ENCODE measurements at regions not wholly inside any gene's neighbourhood (a gene's known extent, or its start where the extent isn't known, plus 50 kb on each side); places are given as distances from the start of the nearest gene placed in this dataset.

- TF ChIP-seq FOXP1 (CRISPR knock-in tag; IDR thresholded peaks at IDR 0.05) = no peak
- no peak for TF ChIP-seq GATAD2A (IDR thresholded peaks at IDR 0.05)
- TF ChIP-seq PYGO2 (tag; IDR thresholded peaks at IDR 0.05) = no peak
- no peak for TF ChIP-seq NR2C1 (IDR thresholded peaks at IDR 0.05)
- no peak for TF ChIP-seq NR2C1 (tag; IDR thresholded peaks at IDR 0.05)
- TF ChIP-seq CBX3 (IDR thresholded peaks at IDR 0.05; ENCODE audit: borderline replicate concordance in 1 of 2, low read length in 2 of 2) = no peak
Measured at GRCh38 chr2:39845460-39846146, 66.5 kb upstream of the THUMPD2 start (continued).

GRCh38 chr2:39839261-39839848, 60.3 kb upstream of the THUMPD2 start:
- 2% methylated on average over 5 of the region's 5 CpGs for WGBS (ENCODE audit: insufficient coverage, low coverage, missing lambda C conversion rate)
- no peak; the same call in 2 of the 3 replicates for ATAC-seq
- intact Hi-C loops (cut with micrococcal nuclease) = no loop called here

More at GRCh38 chr2:39839261-39839848, 60.3 kb upstream of the THUMPD2 start:
- no peak for TF ChIP-seq HBP1 (CRISPR knock-in tag; IDR thresholded peaks at IDR 0.05)
- TF ChIP-seq GTF2E2 (tag; IDR thresholded peaks at IDR 0.05) = no peak
- TF ChIP-seq SRSF1 (IDR thresholded peaks at IDR 0.05; ENCODE audit: low read depth, low read length) = no peak
- no peak for TF ChIP-seq EWSR1 (IDR thresholded peaks at IDR 0.05; ENCODE audit: borderline replicate concordance, low read depth, partially characterized antibody)
- TF ChIP-seq ZNF586 (CRISPR knock-in tag; conservative IDR thresholded peaks at IDR 0.05) = no peak
- TF ChIP-seq DMBX1 (CRISPR knock-in tag; IDR thresholded peaks at IDR 0.05; ENCODE audit: borderline replicate concordance) = no peak
- TF ChIP-seq KHSRP (IDR thresholded peaks at IDR 0.05) = no peak
- TF ChIP-seq RNF219 (CRISPR knock-in tag; IDR thresholded peaks at IDR 0.05) = no peak
- no peak for TF ChIP-seq SLC30A9 (CRISPR knock-in tag; IDR thresholded peaks at IDR 0.05)
- no peak for TF ChIP-seq KDM5B (IDR thresholded peaks at IDR 0.05; ENCODE audit: insufficient replicate concordance, low read depth, low read length)
- no peak for TF ChIP-seq POLR2H (tag; IDR thresholded peaks at IDR 0.05; ENCODE audit: low read depth)
- Histone ChIP-seq H3K79me2 (ENCODE audit: control insufficient read depth, insufficient read depth, low read length) (no peaks in the 10 kb centered on the region), H3K9me1 (ENCODE audit: control insufficient read depth, insufficient read depth, low read length) (no peaks in the 10 kb centered on the region), H3K27ac (ENCODE audit: extremely low read depth, low read depth, low read length) (no peak overlapping the region), H3K9ac (ENCODE audit: insufficient read depth in 1 of 2, low read depth in 2 of 2, low read length in 2 of 2) (no peak overlapping the region), H3K4me1 (replicated peaks in 1 of 2; ENCODE audit: control insufficient read depth in 2 of 2, insufficient read depth in 2 of 2, low read length in 2 of 2) (peaks cover 0 to 7% of the 10 kb centered on the region in 2 experiments; a peak in 2 of 5 replicates), H3K4me3 (no peak overlapping the region), H3K27me3 (ENCODE audit: control insufficient read depth in 2 of 2, insufficient read depth in 2 of 2, low read length in 2 of 2) (no peaks in the 10 kb centered on the region), H4K20me1 (replicated peaks; ENCODE audit: control insufficient read depth, insufficient read depth, low read length) (no peaks in the 10 kb centered on the region), H3K9me3 (replicated peaks; ENCODE audit: control insufficient read depth, insufficient read depth, low read depth, low read length) (no peaks in the 10 kb centered on the region; the same call in 1 of the 2 replicates), H3K4me2 (ENCODE audit: insufficient read depth, low read length) (no peak overlapping the region), H2AFZ (ENCODE audit: low read depth, low read length) (no peak overlapping the region), H3K36me3 (ENCODE audit: control insufficient read depth, insufficient read depth, low read length) (no peaks in the 10 kb centered on the region)
- DNase-seq (ENCODE audit: extremely low read depth in 1 of 4, low spot score in 3 of 4) (no peak), FAIRE-seq (no peak)
- ChIA-PET POLR2A (interaction anchor here (0.6 to 0.7 kb wide), 2 partner anchors 930 to 1897 kb away, joined by 3 read pairs; no protein-coding TSS in a partner anchor), CTCF (ENCODE audit: low intra/inter-chr PET ratio) (no interaction called here)
- no TSS peak for BruUV-seq (replicated peaks)
- in situ Hi-C loops (cut with MboI) = no loop called here
